Femur (tissue), 1 donor: ENCODE measurements at regions not wholly inside any gene's neighbourhood (a gene's known extent, or its start where the extent isn't known, plus 50 kb on each side); places are given as distances from the start of the nearest gene placed in this dataset.

Source experiments
- DNase-seq: peaks from one replicate; pipeline ENCODE4 v3.0.0-alpha.2; 2017

DNA sequence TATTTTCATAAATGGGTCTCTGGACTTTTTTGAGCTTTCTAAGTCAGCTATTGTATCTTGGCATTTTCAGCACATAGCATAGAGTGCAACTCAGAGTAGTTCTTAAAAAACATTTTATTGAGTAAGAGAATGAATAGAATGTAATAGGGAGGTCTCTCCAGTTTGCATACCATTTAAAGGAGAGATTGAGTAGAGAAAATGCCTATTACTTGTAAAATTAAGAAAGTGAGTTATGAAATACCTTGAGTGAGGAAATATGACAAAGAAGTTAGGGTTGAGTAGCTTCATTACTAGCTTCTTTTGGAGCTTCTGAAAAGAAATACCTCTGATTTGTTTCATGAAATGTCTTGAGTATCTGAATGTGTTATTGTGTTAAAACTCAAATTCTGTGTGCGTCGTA lies 140.0 kb downstream of the AASDHPPT start:
- no peak for DNase-seq

DNA sequence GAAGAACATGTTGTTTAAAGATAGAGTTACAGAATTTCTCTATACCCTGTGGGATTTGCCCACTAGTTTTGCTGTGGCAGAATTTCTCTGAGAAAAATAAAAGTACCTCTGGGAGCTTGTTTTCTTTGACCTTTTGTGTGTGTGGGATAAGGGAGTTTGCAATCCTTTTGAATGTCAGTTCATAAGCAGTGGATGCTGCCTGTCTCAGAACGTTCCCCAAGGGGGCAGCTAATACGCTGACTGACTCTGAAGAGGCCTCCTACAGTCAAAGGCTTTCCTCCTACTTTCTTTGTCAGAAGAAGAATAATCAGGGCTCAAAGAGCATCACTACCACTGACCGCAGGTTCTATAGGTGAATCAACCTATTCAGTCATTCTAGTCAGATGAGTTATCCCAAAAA lies 140.6 kb downstream of the AASDHPPT start:
- no peak for DNase-seq

DNA sequence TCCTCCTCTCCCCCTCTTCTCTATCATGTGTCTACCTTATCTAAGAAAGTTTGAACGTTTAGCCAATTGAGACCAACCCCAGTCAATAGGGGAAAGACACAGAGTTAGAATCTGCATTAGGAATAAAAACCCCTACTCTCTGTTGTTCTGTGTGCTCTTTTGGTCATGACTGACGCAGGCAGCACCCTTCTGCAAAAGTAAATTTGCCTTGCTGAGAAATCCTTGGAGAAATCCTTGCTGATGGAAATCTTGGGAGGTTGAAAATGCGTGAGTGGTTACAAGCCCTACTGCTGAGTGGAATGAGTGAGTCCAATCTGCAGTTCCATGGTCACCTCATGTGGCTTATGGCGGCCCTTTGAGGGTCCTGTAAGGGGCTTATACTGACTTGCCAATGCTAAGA lies 145.2 kb downstream of the AASDHPPT start:
- DNase-seq: no peak

DNA sequence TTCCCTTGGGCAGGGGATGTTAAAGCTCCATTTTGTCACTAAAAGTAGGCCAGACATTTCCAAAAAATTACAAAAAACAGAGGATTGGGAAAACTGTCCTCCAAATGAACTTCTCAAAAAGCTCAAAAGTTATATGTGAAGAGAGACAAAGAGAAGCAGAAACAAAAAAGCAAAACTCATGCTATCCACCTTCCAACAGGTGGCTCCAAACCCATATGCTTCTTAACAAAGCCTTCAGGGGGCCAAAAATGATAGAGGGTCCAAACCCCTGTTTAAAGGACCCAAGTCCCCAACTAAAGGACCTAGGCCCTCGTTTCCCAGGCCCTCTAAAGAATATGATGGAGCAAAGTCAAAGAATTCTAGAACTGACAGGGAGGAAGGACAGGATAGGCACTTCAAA lies 146.7 kb downstream of the AASDHPPT start:
- no peak for DNase-seq

DNA sequence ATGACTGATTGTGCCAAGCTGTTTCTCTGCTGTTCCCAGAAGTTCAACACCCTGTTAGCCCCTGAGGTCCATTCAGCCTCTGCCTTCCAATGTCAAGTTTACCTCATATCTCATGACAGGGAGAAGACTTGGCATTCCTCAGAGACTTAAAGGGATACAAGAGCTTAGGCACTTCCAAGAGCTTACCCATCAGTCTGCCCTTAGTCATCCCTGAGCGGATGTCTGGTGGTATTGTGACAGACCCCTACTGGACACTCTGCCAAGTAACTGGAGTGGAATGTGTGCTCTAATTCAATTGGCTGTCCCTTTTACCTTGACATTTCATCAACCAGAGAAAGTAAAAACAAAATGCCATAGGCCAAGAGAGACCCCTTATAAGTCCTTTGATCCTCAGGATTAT lies 151.5 kb downstream of the AASDHPPT start:
- DNase-seq: no peak

DNA sequence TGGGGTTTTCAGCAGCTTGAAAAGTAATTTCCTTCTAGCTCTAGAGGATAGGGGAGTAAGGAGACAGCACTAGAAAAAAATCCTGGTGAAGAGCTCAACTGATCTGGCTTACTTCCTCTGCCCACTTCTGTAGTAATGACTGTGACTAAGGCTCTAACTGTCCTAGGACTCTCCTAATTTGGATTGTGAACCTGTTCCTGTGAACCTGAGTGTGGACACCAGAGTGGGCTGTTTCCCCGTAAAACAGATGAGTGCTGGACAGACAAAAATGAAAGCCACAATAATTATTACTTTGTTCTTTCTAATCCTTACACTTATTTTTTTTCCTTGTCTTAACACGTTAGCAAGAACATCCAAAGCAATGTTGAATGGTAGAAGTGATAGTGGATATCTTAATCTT lies 154.1 kb downstream of the AASDHPPT start:
- DNase-seq: no peak

DNA sequence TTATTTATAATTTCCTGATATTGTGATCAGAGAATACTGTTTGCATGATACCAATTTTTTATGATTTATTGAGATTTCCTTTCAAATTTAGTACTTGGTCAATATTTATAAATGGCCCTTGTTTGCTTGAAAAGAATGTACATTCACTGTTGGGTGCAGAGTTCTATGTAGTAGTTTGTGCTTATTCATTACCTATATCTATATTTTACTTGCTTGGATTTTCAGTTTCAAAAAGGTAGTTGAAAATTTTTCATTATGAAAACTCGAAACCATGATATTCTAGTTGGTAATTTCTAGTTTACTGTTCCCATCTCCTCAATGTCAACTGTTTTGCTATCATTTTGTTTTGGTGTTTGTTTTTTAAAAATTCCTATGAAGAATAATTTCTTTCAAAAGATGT lies 155.7 kb downstream of the AASDHPPT start:
- DNase-seq: no peak

DNA sequence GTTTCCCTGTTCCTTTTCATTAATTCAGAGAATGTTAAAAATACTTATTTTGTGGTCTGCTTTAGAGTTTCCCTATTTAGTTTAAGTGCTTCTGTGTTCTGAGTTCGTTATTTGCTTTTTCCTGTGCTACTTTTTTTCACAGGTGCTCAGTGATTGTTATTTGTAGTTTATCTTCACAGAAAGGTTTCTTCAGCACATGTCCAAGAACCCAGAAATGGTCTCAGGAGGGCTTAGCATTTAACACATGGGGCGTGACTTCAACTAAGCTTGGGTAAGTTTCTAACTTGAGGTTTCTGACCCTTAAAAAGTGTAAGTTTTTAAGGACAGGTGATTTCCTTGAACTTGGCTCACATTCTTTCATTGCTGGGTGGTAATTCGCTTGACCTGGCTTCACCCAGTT lies 157.3 kb downstream of the AASDHPPT start:
- no peak for DNase-seq

DNA sequence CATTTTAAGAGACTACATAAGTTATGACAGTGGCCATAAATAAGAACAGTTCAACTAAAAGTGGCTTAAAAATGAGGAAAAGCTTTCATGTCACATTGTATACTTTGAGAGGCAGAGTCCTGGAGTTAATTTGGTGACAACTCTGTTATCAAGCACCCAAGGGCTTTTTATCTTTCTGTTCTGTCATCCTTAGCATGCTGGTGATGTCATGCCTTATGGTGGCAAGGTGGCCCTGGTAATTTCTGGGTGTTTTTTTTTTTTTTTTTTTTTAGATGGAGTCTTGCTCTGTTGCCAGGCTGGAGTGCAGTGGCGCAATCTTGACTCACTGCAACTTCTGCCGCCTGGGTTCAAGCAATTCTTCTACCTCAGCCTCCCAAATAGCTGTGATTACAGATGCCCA lies 158.8 kb downstream of the AASDHPPT start:
- no peak for DNase-seq

DNA sequence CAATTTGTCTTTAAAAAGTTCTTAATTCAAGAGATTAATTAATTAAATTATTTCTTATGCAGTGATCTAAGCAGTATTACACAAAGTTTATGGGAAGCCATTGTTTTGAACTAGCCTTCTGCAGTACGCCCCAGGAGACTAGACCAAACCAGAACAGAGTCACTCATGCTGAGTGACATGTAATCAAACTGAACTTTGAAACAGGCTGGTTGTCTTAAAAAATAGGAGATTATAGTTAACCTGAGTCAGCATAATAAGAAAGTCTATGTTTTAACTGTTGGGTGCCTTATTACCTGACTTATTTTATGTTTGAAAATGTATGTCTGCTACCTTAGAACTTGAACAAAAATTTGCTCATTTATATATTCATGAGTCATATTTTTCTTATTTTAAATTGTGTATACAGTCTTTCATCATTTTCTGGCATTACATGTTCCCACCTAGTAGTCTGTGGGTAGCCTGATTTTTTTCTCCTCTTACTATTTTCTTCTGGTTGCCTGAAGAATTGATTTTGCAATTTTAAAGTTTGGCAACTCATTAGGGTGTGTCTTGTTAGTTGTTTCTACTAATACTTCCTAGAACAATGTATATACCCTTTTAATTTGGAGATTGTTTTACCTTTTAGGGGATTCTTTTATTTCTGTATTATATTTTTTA lies 161.4 kb downstream of the AASDHPPT start:
- DNase-seq: no peak

DNA sequence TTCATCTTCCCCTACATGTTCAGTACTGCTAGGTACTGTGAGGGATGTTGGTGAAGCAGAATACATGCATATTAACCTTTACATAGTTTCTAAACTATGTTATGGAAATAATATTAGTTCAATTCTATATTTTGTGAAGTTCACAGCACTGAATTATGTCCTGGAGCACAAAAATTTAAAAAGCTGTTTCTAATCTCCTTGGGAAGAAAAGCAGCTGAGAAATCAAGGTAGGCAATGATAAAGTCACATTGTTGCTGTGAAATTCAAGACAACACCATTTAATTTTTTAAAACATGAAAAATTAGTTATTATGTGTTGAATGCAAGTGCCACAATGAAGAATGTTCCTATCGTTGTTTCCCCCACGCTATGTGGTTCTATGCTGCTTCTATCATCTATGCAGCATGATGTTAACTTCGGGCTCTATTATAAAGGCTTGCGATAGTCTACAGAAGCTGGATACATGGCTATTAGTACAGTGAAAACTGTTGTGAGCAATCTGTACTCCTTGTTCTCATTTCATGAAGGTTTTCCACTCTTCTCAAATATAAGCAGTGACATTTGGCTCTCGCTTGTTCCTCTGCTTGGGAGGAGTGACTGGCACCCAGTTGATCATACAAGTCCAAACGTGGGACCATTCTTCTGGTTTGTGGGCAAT lies 164.3 kb downstream of the AASDHPPT start:
- DNase-seq: no peak

DNA sequence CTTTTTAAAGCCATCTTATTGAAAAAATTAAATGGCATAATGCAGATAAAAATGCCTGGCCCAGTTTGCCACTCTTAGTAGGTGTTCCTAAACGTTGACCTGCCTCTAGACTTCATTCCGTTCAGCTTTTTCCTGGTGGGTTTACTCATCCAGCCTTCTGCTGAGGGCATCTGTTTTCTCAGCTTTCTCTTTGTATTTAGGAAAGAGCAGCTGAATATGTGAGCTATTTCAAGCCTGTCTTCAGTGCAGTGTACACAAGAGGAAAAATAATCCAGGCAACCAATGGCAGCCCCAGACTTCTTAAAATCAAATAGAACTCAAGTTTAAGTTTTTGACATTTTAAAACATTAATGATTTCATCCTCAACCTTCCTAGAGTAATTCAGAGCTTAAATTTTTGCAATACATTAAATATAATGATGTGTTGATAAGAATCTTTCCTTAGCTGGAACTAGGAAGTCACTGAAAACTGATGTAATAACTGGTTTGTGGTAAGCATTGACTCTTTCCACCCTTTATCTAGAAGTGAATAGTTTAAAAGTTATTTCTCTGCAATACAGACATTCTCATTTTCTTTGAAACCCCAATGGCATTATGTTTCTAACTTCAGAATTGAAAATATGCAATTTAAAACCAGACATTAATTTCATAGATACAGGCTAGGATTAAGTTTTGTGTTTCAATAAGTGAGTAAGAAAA lies 165.4 kb downstream of the AASDHPPT start:
- no peak for DNase-seq

DNA sequence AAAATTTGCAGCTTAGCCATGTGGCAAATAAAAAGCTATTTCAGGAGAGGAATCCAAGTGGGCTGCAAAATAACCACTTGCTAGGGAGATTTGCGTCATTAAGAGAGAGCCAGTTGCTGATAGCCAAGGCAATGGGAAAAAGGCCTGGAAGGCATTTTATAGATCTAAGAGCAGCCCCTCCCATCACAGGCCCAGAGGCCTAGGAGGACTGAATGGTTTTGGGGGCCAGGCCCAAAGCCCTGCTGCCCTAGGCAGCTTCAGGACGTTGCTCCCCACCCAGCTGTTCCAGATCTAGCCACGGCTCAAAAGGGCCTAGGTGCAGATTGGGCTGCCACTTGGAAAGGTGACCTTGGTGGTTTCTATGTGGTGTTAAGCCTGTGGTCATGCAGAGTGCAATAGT lies 169.0 kb downstream of the AASDHPPT start:
- no peak for DNase-seq

DNA sequence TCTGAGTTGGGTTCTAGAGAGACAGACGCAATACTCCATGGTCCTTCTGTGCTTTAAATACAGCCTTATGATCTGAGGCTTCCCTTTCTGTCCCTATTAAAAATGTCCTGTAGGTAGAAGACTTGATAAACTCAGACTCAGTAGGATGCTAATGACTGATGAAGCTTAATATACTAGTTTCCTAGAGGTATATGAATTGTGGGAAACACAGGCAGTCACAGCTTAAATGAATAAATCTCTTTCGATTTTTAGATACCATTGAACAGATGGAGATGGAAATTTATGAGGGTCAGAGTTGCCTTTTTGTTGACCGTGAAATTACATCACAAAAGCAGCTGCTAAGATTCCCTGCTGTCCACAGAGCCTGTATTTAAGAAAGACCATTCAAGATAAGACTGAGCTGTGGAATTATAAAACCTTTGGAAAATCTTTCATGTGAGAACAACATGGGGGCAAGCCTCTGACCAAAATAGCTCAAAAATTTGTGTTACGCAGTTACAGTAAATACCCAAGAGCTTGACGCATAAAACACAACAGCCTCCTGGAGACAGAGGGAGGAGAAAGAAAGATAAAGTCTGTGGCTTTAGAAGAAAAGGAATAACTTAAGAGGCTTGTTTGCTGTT lies 172.3 kb downstream of the AASDHPPT start:
- no peak for DNase-seq

DNA sequence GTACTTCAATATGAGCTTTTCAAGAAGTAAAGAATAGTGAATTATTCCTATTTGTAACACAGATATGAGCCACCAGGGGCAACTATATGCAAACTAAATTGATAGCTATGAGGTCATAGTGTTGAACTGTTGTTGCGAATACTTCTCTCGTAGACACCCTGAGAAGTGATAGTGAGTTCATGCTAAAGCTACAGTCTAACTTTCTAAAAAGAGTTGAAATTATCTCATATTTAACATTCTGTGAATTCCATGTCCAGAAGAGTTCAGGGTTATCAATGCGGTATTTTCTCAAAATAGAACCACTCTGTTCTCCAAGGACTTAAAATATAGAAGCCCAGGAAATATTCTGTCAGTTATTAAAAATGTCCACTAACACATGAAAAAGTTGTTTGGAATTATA lies 185.4 kb downstream of the AASDHPPT start:
- no peak for DNase-seq

DNA sequence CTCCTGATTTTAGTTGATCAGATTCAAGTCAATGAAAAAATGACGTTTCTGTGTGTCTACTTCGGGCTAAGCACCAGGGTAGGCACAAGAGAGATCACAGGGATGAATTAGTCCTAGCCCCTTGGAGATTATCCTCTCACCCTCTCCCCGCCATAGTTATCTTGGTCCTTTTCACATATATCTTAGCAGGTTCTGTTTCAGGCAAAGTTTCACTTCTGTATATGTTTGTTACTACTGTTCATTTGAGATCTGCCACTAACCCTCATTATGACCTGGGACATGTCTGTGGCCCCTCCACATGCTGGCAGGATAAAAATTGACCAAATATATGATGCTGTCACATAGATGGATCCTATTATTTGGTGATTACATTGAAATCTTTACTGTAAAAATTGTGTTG lies 186.1 kb downstream of the AASDHPPT start:
- DNase-seq: no peak

DNA sequence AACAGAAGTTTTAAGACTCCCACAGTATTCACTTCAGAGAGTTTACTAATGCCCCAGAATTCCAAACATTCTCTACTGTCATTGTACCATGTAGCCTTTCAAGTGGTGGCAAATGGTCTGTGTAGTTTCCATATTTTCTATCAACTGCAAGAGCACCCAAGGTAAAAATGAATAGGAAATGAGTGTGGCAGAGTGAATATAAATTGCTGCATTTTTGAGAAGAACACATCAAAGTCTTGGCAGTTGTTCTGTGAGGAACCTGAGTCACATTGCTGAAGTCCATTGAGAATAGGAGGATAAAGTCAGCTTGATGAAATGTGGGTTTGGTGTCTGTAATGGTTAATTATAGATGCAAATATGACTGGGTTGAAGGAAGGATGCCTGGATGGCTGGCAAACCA lies 193.6 kb downstream of the AASDHPPT start:
- no peak for DNase-seq

DNA sequence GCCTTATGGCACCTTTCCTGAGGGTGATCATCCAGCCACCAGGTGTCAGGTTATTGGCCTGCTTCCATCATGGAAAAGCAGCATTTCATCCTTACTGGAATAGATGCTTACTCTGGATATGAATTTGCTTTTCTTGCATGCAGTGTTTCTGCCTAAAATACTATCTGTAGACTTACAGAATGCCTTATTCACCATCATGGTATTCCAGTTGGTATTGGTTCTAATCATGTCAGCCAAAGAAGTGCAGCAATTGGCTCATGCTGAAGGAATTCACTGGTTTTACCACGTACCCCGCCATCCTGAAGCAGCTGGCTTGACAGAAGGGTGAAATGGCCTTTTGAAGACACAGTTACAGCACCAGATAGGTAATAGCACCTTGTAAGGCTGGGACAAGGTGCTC lies 194.2 kb downstream of the AASDHPPT start:
- DNase-seq: no peak

DNA sequence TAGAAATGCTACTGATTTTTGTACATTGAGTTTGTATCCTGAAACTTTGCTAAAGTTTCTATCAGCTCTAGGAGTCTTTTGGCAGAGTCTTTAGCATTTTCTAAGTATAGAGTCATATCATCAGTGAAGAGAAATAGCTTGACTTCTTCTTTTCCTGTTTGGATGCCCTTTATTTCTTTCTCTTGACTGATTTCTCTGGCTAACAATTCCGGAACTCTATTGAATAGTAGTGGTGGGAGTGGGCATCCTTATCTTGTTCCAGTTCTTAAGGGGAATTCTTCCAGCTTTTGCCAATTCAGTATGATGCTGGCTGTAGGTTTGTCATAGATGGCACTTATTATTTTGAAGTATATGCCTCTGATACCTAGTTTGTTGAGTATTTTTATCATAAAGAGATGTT lies 197.7 kb downstream of the AASDHPPT start:
- DNase-seq: no peak

DNA sequence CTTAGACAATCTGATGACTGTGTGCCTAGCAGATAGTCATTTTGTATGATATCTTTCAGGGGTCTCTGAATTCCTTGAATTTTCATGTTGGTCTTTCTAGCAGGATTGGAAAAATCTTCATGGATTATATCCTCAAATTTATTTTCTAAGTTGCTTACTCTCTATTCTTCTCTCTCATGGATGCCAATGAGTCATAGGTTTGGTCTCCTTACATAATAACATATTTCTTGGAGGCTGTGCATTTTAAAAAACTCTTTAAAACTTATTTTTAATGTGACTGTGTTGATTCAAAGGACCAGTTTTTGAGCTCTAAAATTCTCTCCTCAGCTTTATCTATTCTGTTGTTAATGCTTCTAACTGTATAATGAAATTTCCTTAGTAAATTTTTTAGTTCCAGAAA lies 198.7 kb downstream of the AASDHPPT start:
- DNase-seq: no peak

DNA sequence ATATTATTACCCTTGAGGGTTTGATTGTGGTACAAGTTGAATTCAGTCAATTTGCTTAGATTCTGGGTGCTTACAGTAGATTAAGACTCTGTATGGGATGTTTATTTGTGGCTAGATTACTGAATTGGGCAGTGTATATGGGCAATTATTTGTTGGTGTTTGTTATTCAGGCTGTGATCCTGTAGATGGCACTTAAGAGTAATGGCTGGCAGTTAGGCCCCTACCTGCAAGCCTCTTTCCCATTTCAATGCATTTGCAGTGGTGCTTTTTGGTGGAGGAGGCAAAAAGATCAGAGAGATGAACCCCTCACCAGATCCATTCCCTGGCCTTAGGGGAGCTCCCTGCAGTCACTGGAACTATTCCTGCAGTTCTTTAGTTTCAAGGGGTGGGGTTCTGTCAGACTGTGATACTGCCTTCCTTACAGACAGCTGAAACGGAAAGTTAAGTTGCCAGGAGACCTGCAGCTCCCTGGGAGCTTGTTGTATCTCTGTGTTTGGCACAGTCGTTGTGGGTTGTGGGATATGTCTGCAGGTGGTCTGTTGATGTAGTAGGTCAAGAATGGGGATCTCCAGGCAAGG lies 199.5 kb downstream of the AASDHPPT start:
- no peak for DNase-seq

DNA sequence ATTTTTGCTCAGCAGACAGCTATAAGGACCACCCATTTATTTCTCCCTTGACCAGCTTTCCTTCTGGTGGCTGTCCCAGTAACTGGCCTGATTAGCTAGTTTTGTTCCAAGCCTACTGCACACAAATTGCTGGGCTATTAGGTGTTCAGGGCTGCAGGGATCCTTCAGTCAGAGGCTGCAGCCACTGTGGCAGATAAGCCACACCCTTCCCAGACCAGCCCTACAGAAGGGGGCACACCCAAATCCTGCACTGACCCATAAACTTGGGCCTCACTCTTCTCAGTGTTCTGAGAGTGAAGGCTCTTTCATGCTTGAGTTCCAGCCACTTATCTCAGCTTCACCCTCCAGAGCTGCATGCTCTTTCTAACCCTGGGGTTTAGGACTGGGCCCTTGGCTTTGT lies 200.0 kb downstream of the AASDHPPT start:
- no peak for DNase-seq

DNA sequence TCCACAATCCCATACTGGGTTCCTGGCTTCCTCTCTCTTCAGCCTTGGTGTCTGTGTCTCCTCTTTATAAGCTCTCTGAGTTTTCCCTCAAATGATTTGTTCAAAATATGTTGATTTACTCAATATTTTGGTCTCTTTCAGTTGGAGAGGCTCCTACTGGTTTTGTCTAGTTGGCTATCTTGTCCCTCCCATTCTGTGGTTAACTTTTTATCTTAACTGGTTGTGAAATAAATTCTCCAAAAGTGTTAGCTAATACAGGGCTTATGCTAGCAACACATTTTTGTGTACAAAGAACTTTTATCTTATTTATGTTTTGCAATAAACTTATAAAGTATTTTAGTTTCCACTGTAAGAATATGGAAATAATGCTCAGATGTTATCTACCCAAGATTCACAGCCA lies 200.9 kb downstream of the AASDHPPT start:
- no peak for DNase-seq

DNA sequence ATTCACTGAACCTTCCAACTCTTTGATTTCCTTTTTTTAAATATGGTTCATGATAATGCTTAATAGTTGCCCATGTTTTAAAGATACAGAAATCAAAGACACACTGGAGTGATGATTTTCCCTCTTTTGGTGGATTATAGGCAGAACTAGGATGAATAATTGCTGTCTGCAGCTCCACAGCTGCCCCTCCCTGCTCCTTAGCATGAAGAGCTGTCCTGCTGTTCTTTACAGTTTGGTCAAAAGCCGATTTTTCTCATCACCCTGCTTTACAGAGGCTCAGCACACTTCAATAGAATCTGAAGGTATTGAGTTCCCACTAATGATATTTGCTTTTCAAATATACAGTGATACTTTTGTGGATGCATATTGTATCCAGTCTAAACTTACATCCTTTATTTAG lies 202.6 kb downstream of the AASDHPPT start:
- DNase-seq: no peak
